NCI-H510A treated with DMSO at 0.1 percent for 48 hours (cell line): ENCODE measurements at regions not wholly inside any gene's neighbourhood (a gene's known extent, or its start where the extent isn't known, plus 50 kb on each side); places are given as distances from the start of the nearest gene placed in this dataset.

Experiments
- DNase-seq: peaks from one replicate; lab custom pipeline; 2025; lab: John Stamatoyannopoulos, UW

DNA sequence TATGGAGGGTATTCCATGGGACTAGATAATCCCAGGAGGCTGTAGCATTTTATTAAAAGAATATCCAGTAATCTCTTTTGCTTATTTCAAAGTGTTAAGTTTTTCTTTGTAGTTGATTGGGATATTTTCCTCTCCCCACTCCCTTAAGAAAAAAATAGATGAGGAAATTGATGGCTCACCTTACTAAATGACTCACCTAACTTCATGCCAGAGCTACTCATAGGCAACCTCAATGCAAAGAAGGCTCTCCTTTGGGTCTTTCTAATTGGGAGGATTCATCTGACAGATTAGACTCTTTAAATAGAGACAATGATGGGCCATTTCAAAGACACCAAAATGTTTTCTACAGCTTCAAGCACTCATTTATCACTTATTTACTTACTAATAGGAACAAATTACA is 528.5 kb upstream of the BTBD3 start:
- no peak for DNase-seq

DNA sequence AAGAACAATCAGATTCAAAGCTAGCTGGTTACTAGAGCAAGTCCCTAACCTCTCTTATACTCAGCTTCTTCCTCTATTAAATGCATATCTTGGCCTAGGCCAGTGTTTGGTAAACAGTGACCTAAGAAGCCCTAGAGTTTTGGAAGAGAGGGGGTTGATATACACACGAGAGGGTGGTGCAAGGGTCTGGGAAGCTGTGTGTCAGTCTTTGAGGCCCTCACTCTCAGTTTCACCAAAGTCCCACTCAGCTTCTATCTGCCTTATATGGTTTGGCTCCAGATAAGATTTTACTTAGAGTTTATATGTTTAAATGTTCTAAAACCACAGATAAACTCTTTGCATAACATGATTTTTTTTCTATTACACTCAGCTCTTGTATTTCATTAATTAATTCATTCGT is 526.1 kb upstream of the BTBD3 start:
- no peak for DNase-seq

- no peak for DNase-seq
Measured at GRCh38 chr20:11394145-11394833, 523.4 kb upstream of the BTBD3 start.

GRCh38 chr20:11395581-11395980 is 522.1 kb upstream of the BTBD3 start:
- DNase-seq = no peak

DNA sequence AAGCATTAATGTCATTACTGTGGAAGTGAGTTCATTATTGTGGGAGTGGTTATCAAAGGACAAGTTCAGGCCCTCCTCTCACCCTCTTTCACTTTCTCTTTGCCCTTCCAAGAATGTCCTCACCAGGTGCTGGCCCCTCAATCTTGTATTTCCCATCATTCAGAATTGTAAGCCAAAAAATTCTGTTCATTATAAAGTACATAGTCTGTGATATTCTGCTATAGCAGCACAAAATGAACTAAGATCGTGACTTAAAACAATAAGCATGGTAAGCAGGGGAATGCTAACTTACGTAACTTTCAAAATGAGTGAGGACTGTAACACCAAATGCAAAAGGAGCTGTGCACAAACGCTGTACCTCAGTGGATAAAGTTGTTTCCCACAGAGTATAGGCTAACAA is 515.7 kb upstream of the BTBD3 start:
- DNase-seq = no peak

- DNase-seq = no peak
Measured at GRCh38 chr20:11403711-11404110, 514.0 kb upstream of the BTBD3 start.

- no peak for DNase-seq
Measured at GRCh38 chr20:11406877-11407276, 510.8 kb upstream of the BTBD3 start.

- no peak for DNase-seq
Measured at GRCh38 chr20:11409561-11409960, 508.1 kb upstream of the BTBD3 start.

DNA sequence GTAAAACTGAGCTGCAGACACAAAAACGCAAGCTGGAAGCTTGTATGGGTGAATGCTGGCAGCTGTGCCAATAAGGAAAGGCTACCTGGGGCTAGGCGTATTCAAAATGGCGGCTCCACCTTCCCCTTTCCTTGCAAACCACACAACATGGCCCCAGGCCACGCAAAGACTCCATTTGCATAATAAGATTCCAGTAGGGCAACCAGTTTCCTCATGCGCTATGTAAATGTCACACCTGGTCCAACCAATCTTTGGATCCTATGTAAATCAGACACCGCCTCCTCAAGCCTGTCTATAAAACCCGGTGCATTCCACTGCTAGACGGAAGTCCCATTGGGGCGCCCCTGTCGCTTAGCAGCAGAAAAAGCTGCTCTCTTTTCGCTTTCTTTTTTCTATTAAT is 505.9 kb upstream of the BTBD3 start:
- DNase-seq = no peak

- no peak for DNase-seq
Measured at GRCh38 chr20:11426948-11427347, 490.7 kb upstream of the BTBD3 start.

DNA sequence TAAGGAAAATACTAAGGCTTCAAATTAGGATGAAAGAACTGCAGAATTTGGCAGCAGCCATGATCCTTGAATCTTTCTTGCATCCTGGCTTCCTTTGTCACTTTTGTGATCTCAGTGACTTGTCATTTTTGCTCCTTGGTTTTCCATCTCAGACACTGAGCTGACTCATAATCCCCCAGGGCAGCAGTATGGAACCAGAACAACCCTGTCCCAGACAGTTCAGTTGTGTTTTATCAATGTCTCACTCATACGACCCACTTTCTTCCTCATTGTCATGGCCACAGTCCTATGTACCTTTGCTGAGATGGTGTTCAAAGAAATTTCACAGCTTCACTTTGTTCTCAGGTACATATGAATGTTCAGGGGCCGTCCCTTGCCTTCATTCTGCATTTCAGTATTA is 488.5 kb upstream of the BTBD3 start:
- DNase-seq = no peak

DNA sequence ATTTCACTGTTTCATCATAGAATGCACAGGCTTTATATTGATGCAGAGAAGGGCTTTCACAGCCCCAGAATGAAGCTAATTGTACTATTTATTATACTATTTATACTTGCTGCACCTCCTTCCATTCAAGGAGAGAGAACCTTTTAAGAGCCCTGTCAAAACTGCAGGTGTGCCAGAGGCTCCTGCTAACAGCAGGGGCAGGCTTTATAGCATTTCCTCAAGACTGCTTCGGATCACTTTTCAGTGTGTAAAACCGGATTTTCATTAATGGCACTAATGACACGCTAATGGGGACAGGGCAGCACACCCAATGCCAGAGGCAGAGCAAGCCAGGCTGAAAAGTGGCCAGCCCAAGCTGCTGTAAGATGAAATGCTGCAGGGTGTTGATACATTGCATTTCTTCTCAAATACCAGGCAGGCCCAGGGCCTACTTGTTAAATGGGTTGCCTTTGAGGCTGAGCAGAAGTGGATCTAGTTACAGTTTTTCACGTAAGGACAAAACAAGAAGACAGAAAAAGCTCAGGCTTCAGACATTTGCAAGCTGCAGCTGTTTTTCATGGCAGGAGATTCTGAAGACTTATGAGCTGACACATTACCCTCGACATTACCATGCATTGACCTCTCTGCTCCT is 487.7 kb upstream of the BTBD3 start:
- DNase-seq = no peak

GRCh38 chr20:11430652-11431051 is 487.0 kb upstream of the BTBD3 start:
- DNase-seq = no peak

DNA sequence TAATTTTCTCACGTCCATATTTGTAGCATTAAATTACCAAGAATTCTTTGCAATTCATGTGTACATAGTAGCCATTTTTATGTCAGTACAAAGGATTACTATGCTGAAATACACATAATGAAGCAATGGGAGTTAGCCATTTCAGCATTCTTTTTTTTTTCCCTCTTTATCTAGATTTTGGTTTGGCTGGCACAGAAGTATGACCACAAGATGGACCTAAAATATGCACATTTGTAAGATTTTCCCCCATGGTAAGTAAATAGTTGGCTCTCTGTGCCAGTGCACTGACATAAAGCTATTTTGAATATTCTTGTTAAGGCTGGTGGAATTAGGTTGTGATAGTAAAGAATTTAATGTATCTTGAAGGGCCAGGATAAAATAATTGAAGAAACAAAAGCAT is 486.1 kb upstream of the BTBD3 start:
- no peak for DNase-seq

- no peak for DNase-seq
Measured at GRCh38 chr20:11432407-11432806, 485.3 kb upstream of the BTBD3 start.

DNA sequence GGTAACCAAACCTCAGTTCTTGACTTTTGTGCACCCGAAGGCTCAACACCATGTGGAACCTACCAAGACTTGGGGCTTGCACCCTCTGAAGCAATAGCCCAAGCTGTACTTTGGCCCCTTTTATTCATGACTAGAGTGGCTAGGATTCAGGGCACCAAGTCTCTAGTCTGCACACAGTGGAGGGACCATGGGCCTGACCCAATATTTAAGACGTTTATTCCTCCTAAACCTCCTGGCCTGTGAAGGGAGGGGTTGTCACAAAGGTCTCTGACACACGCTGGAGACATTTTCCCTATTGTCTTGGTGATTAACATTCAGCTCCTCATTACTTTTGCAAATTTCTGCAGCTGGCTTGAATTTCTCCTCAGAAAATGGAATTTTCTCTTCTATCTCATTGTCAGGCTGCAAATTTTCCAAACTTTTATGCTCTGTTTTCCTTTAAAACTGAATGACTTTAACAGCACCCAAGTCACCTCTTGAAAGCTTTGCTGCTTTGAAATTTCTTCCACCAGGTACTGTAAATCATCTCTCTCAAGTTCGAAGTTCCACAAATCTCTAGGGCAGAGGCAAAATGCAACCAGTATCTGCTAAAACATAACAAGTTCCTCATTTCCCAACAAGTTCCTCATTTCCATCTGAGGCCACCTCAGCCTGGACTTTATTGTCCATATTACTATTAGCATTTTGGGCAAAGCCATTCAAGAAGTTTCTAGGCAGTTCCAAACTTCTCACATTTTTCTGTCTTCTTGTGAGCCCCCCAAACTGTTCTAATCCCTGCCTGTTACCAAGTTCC is 481.4 kb upstream of the BTBD3 start:
- DNase-seq = no peak

DNA sequence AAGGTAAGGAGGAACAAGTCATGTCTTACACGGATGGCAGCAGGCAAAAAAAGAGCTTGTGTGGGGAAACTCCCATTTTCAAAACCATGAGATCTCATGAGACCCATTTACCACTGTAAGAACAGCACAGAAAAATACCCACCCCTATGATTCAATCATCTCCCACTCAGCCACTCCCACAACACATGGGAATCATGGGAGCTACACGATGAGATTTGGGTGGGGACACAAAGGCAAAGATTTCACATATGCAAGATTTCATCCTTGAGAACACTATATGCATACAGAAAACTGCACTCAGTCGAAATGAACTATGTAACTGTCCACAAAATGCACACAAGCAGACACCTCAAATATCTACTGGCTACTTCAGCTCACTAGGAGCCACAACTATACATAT is 480.6 kb upstream of the BTBD3 start:
- no peak for DNase-seq

DNA sequence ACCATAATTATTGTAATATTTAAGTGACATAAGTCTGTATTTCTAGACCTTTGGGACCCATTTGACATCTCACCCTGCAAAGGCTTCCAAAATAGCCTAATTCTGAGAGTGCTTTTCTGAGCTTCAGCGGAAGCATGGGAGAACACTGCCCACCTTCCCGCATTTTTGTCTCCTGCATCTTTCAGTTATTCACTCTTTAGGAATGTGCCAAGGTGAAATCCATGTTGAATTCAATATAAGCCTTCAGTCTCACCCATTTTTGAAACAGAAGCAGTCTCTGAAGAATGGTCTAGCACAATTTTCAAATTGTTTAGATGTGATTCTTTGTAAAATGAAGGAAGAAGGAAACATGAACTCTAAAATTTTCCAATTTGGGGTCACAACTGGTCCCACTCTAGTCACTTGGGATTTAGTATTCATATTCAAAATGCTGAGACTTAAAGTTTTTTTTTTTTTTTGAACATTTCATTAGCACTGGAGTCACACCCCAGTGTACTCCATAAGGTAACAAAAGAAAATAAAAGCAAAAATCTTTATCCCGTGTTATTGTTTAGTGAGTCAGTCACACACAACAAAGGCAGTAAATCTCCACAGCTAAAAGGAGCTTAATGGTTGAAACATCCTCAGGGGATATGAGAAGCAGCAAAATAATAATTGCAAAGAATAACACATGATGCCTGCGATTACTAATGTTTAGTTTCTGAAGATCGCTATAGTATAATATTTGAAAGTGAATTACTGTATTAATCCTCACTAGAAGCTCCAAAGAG is 479.9 kb upstream of the BTBD3 start:
- no peak for DNase-seq

DNA sequence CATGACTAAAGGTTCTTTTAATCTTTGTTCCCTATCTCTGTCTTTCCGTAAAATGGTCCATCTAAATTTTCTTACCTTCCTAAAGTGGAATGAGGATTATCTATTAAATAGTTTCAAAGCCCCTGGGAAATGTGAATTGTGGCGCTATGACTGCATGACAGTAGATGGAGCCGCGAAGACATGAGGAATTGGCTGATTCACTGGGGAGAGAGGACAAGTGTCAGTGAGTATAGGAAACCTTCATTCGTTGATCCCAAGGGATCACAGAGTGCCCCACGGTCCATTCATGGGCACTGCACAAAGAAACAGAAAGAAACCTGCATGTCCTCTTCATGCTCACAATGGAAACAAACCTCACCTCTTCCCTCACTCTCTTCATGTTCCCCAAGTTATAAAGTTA is 479.3 kb upstream of the BTBD3 start:
- DNase-seq = no peak

DNA sequence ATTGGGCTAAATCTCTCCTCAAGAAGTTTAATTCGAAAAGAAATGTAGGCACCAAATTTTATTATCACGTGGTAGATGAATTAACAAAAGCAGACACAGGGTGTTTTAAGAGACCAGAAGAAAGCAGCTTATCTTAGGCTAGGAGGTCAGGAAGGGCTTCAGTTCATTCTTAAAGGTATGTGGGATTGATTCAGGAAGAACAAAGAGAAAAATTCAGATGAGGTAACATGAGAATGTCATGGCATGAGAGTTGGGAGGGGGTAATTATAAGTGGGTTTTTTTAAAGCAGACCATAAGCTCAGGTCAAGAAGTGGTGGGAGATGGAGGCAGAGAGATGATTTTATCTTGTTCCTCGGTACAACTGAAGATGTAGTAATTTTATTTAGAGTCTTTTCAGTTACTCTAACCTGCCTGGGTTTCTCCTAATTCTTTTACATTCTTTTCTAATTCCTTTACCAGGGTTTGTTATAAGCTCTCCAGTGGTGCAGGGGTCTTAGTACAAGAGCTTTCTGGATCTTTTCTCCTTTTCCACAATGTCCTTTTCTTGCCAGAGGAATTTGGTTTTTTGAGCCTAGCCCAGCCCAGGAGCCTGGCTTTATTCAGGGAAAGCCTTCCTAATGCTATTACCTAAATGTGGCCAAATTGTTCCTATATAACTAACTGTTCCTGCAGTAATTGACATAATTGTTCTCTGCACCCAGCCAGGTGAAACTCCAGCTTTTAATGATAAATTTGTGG is 474.1 kb upstream of the BTBD3 start:
- DNase-seq = no peak

- DNase-seq = no peak
Measured at GRCh38 chr20:11445161-11445560, 472.5 kb upstream of the BTBD3 start.

- no peak for DNase-seq
Measured at GRCh38 chr20:11445891-11446290, 471.8 kb upstream of the BTBD3 start.
